Uterus (tissue), 2 donors: ENCODE measurements at regions not wholly inside any gene's neighbourhood (a gene's known extent, or its start where the extent isn't known, plus 50 kb on each side); places are given as distances from the start of the nearest gene placed in this dataset.

Source experiments
- POLR2A ChIP-seq, 2 donors: fragments of 450-650 bp; IDR thresholded peaks; one replicate each; pipeline ENCODE4 v1.6.1; 2016; ENCODE audit warnings: antibody characterized with exemption in 2 of 2, mild to moderate bottlenecking in 1 of 2, moderate library complexity in 1 of 2
- TF ChIP-seq, protein P1 (sequence below), 4 experiments: fragments of 200-600 bp in 2 of 4; fragments of 450-650 bp in 2 of 4; sonication (generic) in 2 of 4; IDR thresholded peaks; one replicate each; pipeline ENCODE4 v1.5.1; 2016 to 2019; ENCODE audit warnings: antibody characterized with exemption in 4 of 4, mild to moderate bottlenecking in 2 of 4, moderate library complexity in 1 of 4

DNA sequence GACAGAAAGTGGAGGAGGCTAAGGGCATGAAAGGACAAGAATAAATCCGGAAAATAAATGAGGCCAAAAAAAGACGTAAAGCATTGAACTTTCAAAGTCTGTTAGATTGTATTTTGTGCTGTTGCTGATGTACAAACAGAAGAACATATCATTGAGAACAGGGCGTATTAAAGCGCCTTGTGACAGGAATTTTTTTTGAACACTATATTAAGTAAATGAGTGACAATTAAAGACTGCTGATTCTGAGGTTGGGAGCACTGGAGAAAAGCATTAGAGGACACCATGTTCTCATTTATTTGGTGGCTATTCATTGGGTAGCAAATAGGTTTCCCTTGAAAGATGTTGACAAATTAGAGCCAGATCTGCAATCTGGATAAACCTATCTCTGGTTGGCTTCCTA, 137.3 kb upstream of the SGCD start:
- TF ChIP-seq POLR2A (IDR thresholded peaks at IDR 0.05), result no peak
- TF ChIP-seq, protein P1, sequence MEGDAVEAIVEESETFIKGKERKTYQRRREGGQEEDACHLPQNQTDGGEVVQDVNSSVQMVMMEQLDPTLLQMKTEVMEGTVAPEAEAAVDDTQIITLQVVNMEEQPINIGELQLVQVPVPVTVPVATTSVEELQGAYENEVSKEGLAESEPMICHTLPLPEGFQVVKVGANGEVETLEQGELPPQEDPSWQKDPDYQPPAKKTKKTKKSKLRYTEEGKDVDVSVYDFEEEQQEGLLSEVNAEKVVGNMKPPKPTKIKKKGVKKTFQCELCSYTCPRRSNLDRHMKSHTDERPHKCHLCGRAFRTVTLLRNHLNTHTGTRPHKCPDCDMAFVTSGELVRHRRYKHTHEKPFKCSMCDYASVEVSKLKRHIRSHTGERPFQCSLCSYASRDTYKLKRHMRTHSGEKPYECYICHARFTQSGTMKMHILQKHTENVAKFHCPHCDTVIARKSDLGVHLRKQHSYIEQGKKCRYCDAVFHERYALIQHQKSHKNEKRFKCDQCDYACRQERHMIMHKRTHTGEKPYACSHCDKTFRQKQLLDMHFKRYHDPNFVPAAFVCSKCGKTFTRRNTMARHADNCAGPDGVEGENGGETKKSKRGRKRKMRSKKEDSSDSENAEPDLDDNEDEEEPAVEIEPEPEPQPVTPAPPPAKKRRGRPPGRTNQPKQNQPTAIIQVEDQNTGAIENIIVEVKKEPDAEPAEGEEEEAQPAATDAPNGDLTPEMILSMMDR (IDR thresholded peaks at IDR 0.05), result no peak
